ENCODE measurements at regions not wholly inside any gene's neighbourhood (a gene's known extent, or its start where the extent isn't known, plus 50 kb on each side); places are given as distances from the start of the nearest gene placed in this dataset.

- Mint-ChIP-seq H3K27me3 (ENCODE audit: low read depth) (no peaks in the 10 kb centered on the region), H3K9me3 (peaks cover 15% of the 10 kb centered on the region), H3K4me1 (no peaks in the 10 kb centered on the region), H3K36me3 (ENCODE audit: low read depth) (peaks cover 2% of the 10 kb centered on the region), H3K27ac (no peak overlapping the region), H3K4me3 (no peak overlapping the region)
- TF ChIP-seq, protein P1, sequence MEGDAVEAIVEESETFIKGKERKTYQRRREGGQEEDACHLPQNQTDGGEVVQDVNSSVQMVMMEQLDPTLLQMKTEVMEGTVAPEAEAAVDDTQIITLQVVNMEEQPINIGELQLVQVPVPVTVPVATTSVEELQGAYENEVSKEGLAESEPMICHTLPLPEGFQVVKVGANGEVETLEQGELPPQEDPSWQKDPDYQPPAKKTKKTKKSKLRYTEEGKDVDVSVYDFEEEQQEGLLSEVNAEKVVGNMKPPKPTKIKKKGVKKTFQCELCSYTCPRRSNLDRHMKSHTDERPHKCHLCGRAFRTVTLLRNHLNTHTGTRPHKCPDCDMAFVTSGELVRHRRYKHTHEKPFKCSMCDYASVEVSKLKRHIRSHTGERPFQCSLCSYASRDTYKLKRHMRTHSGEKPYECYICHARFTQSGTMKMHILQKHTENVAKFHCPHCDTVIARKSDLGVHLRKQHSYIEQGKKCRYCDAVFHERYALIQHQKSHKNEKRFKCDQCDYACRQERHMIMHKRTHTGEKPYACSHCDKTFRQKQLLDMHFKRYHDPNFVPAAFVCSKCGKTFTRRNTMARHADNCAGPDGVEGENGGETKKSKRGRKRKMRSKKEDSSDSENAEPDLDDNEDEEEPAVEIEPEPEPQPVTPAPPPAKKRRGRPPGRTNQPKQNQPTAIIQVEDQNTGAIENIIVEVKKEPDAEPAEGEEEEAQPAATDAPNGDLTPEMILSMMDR (IDR thresholded peaks at IDR 0.05; ENCODE audit: unreplicated experiment in 3 of 3) = no peak
Observed at GRCh38 chr4:151940926-151941617, 180.3 kb upstream of the GATB start.

GRCh38 chr4:151940291-151940690 lies 179.5 kb upstream of the GATB start:
- Mint-ChIP-seq H3K9me3 (peaks cover 12% of the 10 kb centered on the region), H3K27me3 (ENCODE audit: low read depth) (no peaks in the 10 kb centered on the region), H3K36me3 (ENCODE audit: low read depth) (no peaks in the 10 kb centered on the region), H3K4me1 (no peaks in the 10 kb centered on the region), H3K4me3 (no peak overlapping the region), H3K27ac (no peak overlapping the region)
- TF ChIP-seq, protein P1 (IDR thresholded peaks at IDR 0.05; ENCODE audit: unreplicated experiment in 3 of 3) = no peak

DNA sequence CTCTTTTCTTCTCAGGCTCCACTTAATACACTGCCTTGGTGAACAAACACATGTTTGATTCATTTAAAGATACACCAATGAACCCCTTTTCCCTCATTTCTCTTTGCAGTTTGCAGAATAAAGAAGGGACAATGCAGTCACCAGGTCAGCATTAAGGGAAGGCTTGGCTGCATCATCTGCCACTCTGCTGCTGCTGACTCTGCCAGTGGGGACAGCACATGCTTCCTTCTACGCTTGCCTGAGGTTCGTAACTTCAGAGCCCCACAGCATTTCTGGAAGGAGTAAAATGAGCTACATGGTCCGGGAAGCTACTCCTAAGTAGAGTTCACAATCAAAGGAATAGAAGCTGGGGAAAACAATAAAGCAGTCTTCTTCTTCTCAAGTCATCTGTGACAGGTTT lies 178.9 kb upstream of the GATB start:
- TF ChIP-seq, protein P1 (IDR thresholded peaks at IDR 0.05; ENCODE audit: unreplicated experiment in 3 of 3) = no peak
- H3K9me3 Mint-ChIP-seq = peaks cover 7% of the 10 kb centered on the region

DNA sequence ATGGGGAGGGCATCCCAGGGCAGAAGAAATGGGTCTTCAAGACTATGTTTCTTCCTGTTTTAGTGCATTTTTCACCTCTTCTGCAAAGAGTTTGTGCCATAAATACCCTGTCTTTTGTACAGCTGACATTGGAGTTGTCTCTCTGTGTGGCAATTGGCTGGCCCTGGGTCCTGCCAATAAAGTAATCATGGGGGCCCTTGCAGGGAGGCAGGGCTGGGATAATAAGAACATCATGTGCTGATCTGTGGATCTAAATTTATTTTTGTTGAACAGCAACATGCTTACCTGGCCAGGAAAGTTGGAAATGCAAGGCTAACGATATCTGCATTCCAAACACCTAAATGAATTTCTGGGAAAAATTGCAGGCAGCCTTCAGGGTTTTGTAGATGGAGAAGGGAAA lies 174.6 kb upstream of the GATB start:
- TF ChIP-seq, protein P1 (IDR thresholded peaks at IDR 0.05; ENCODE audit: unreplicated experiment in 3 of 3) = no peak
- H3K4me1 Mint-ChIP-seq = no peaks in the 10 kb centered on the region
- H3K9me3 Mint-ChIP-seq = peaks cover 2% of the 10 kb centered on the region
- H3K27ac Mint-ChIP-seq = no peak overlapping the region
- H3K36me3 Mint-ChIP-seq (ENCODE audit: low read depth) = no peaks in the 10 kb centered on the region
- H3K4me3 Mint-ChIP-seq = no peak overlapping the region
- peaks cover 12% of the 10 kb centered on the region for H3K27me3 Mint-ChIP-seq (ENCODE audit: low read depth)

More for the DNA sequence above, 178.9 kb upstream of the GATB start:
- Mint-ChIP-seq H3K36me3 (ENCODE audit: low read depth) (no peaks in the 10 kb centered on the region), H3K4me1 (no peaks in the 10 kb centered on the region), H3K27me3 (ENCODE audit: low read depth) (no peaks in the 10 kb centered on the region), H3K27ac (no peak overlapping the region), H3K4me3 (no peak overlapping the region)

GRCh38 chr4:151934766-151935165 lies 174.0 kb upstream of the GATB start:
- Mint-ChIP-seq H3K36me3 (ENCODE audit: low read depth) (no peaks in the 10 kb centered on the region), H3K27me3 (ENCODE audit: low read depth) (peaks cover 18% of the 10 kb centered on the region), H3K27ac (no peak overlapping the region), H3K4me1 (no peaks in the 10 kb centered on the region), H3K4me3 (no peak overlapping the region), H3K9me3 (no peaks in the 10 kb centered on the region)
- TF ChIP-seq, protein P1 (IDR thresholded peaks at IDR 0.05; ENCODE audit: unreplicated experiment in 3 of 3) = no peak

Measured in nephron (organoid).